Fibroblast of lung (primary cell): ENCODE measurements at regions not wholly inside any gene's neighbourhood (a gene's known extent, or its start where the extent isn't known, plus 50 kb on each side); places are given as distances from the start of the nearest gene placed in this dataset.

Experiments
- CTCF ChIP-seq, 2 donors: IDR thresholded peaks in 1 of 2; conservative IDR thresholded peaks in 1 of 2; 1 replicate in 1 of 2; 2 replicates in 1 of 2; pipeline ENCODE4 v1.5.1; 2011 to 2012; ENCODE audit warnings: low read length in 2 of 2, control low read depth in 1 of 2, inconsistent platforms in 1 of 2, low read depth in 1 of 2, mild to moderate bottlenecking in 1 of 2
- EZH2 ChIP-seq: IDR thresholded peaks from 2 replicates; pipeline ENCODE4 v1.5.1; 2012; ENCODE audit warnings: low read length, control low read depth, mild to moderate bottlenecking; ENCODE audit errors: missing control alignments

GRCh38 chr15:39078026-39078425 is 502.9 kb upstream of the THBS1 start:
- no peak for TF ChIP-seq CTCF (conservative IDR thresholded peaks at IDR 0.05 in 1 of 2, IDR thresholded peaks at IDR 0.05 in 1 of 2; ENCODE audit: low read depth in 1 of 2, low read length in 2 of 2)
- TF ChIP-seq EZH2, result no peak
